H1 (cell line): ENCODE measurements at regions not wholly inside any gene's neighbourhood (a gene's known extent, or its start where the extent isn't known, plus 50 kb on each side); places are given as distances from the start of the nearest gene placed in this dataset.

Experiments used
- CTCF ChIA-PET: fragments of 300-600 bp; sonication (Branson Sonifier 250); formaldehyde crosslinking; loops from one replicate; lab custom pipeline; 2021; ENCODE audit not compliant: partially characterized antibody; lab: Charles Lee
- POLR2A ChIA-PET: fragments of 300-600 bp; sonication (Branson Sonifier 250); formaldehyde crosslinking; loops from one replicate; lab custom pipeline; 2021; ENCODE audit warnings: inconsistent platforms; ENCODE audit not compliant: partially characterized antibody; lab: Charles Lee
- DNase-seq, 2 experiments: peaks; one replicate each; pipeline versions ENCODE4 v3.0.0 to v3.0.0-alpha.2; 2010 to 2022; ENCODE audit warnings: low spot score in 2 of 2, low read depth in 1 of 2, mixed read lengths in 1 of 2
- FAIRE-seq: peaks from 2 replicates; lab custom pipeline; 2011; peaks lifted over from hg19 to GRCh38; lab: Jason Lieb, UNC
- H2AFZ ChIP-seq: 2 replicates; pipeline ENCODE4 v1.8.1; 2012; ENCODE audit warnings: low read length, inconsistent platforms
- H2AK5ac ChIP-seq: 2 replicates; pipeline ENCODE4 v1.6.1; 2013; ENCODE audit warnings: low read depth, low read length
- H2BK120ac ChIP-seq: replicated peaks from 2 replicates; pipeline ENCODE3; 2013; ENCODE audit warnings: low read depth, low read length, inconsistent platforms
- H2BK12ac ChIP-seq: 2 replicates; pipeline ENCODE4 v1.6.1; 2013; ENCODE audit warnings: low read depth, low read length
- H2BK15ac ChIP-seq: 2 replicates; pipeline ENCODE4 v1.6.1; 2013; ENCODE audit warnings: low read length
- H2BK20ac ChIP-seq: 2 replicates; pipeline ENCODE4 v1.6.1; 2013; ENCODE audit warnings: low read length
- H2BK5ac ChIP-seq: 2 replicates; pipeline ENCODE4 v1.6.1; 2013; ENCODE audit warnings: low read depth, low read length
- H3K14ac ChIP-seq: 2 replicates; pipeline ENCODE4 v1.6.1; 2013; ENCODE audit warnings: inconsistent platforms; ENCODE audit not compliant: insufficient read length
- H3K18ac ChIP-seq: 2 replicates; pipeline ENCODE4 v1.6.1; 2013; ENCODE audit warnings: low read length; ENCODE audit errors: extremely low read depth
- H3K23ac ChIP-seq: 2 replicates; pipeline ENCODE4 v1.6.1; 2013; ENCODE audit warnings: inconsistent platforms; ENCODE audit not compliant: insufficient read length
- H3K23me2 ChIP-seq: 2 replicates; pipeline ENCODE4 v1.6.1; 2013; ENCODE audit warnings: low read depth, low read length
- H3K27ac ChIP-seq: 2 replicates; pipeline ENCODE4 v1.6.1; 2011; ENCODE audit warnings: low read depth, low read length, inconsistent platforms
- H3K27me3 ChIP-seq, 4 experiments: replicated peaks in 1 of 4; 1 replicate in 1 of 4; 2 replicates in 3 of 4; pipeline versions ENCODE4 v1.6.1 to v1.8.1; 2011 to 2013; ENCODE audit warnings: low read length in 3 of 4, mild to moderate bottlenecking in 3 of 4, inconsistent platforms in 2 of 4, mixed read lengths in 2 of 4, moderate library complexity in 1 of 4; ENCODE audit not compliant: control insufficient read depth in 3 of 4, insufficient read depth in 3 of 4; ENCODE audit errors: extremely low read depth in 1 of 4
- H3K36me3 ChIP-seq, 4 experiments: 2 replicates each; pipeline versions ENCODE4 v1.6.1 to v1.8.1; 2011 to 2013; ENCODE audit warnings: mild to moderate bottlenecking in 4 of 4, low read length in 3 of 4, moderate library complexity in 2 of 4, control low read depth in 1 of 4, inconsistent platforms in 1 of 4; ENCODE audit not compliant: insufficient read depth in 4 of 4, control insufficient read depth in 2 of 4
- H3K4ac ChIP-seq: replicated peaks from 2 replicates; pipeline ENCODE3; 2013; ENCODE audit warnings: low read length, low read depth, mixed read lengths, inconsistent platforms; ENCODE audit not compliant: insufficient read length
- H3K4me1 ChIP-seq, 4 experiments: replicated peaks in 1 of 4; 1 replicate in 1 of 4; 2 replicates in 3 of 4; pipeline versions ENCODE4 v1.6.1 to v1.8.1; 2011 to 2013; ENCODE audit warnings: low read length in 3 of 4, inconsistent platforms in 2 of 4, mixed read lengths in 1 of 4; ENCODE audit not compliant: insufficient read depth in 4 of 4, control insufficient read depth in 3 of 4
- H3K4me2 ChIP-seq, 2 experiments: 2 replicates each; pipeline versions ENCODE4 v1.6.1 to v1.8.1; 2011 to 2013; ENCODE audit warnings: low read depth in 2 of 2, low read length in 2 of 2, control low read depth in 1 of 2, inconsistent platforms in 1 of 2, mild to moderate bottlenecking in 1 of 2; ENCODE audit not compliant: insufficient read depth in 1 of 2
- H3K4me3 ChIP-seq, 4 experiments: fragments of 200-600, 300-600 bp in 1 of 4; sonication (generic), shearing (Covaris generic), sonication (Bioruptor Twin) in 1 of 4; 2 replicates each; pipeline versions ENCODE4 v1.5.1 to v1.8.1; 2011 to 2016; ENCODE audit warnings: low read length in 4 of 4, low read depth in 3 of 4, control low read depth in 2 of 4, inconsistent platforms in 2 of 4, mild to moderate bottlenecking in 2 of 4, mixed read lengths in 1 of 4, moderate library complexity in 1 of 4; ENCODE audit not compliant: insufficient read depth in 2 of 4; ENCODE audit errors: extremely low read depth in 1 of 4
- H3K56ac ChIP-seq: replicated peaks from 2 replicates; pipeline ENCODE3; 2013; ENCODE audit warnings: low read depth, mild to moderate bottlenecking, mixed read lengths, low read length, inconsistent platforms; ENCODE audit not compliant: insufficient read length
- H3K79me1 ChIP-seq: 2 replicates; pipeline ENCODE4 v1.6.1; 2013; ENCODE audit warnings: low read depth, low read length, control low read depth
- H3K79me2 ChIP-seq, 2 experiments: 2 replicates each; pipeline versions ENCODE4 v1.6.1 to v1.8.1; 2012 to 2013; ENCODE audit warnings: low read length in 2 of 2, mild to moderate bottlenecking in 2 of 2, inconsistent platforms in 1 of 2; ENCODE audit not compliant: insufficient read depth in 2 of 2, control insufficient read depth in 1 of 2
- H3K9ac ChIP-seq, 4 experiments: replicated peaks in 1 of 4; 1 replicate in 1 of 4; 2 replicates in 3 of 4; pipeline versions ENCODE4 v1.6.1 to v1.8.1; 2011 to 2013; ENCODE audit warnings: low read depth in 3 of 4, low read length in 3 of 4, control low read depth in 2 of 4, mild to moderate bottlenecking in 2 of 4, moderate library complexity in 2 of 4, inconsistent platforms in 1 of 4; ENCODE audit errors: extremely low read depth in 1 of 4
- H3K9me3 ChIP-seq, 2 experiments: 2 replicates each; pipeline versions ENCODE4 v1.6.1 to v1.8.1; 2012 to 2013; ENCODE audit warnings: mild to moderate bottlenecking in 2 of 2, moderate library complexity in 2 of 2, control low read depth in 1 of 2, inconsistent platforms in 1 of 2, low read depth in 1 of 2, low read length in 1 of 2, mixed read lengths in 1 of 2; ENCODE audit not compliant: insufficient read depth in 2 of 2
- H4K20me1 ChIP-seq, 2 experiments: replicated peaks in 1 of 2; 2 replicates each; pipeline versions ENCODE3 to v1.8.1; 2011 to 2013; ENCODE audit warnings: inconsistent platforms in 2 of 2, low read length in 2 of 2, mild to moderate bottlenecking in 1 of 2; ENCODE audit not compliant: insufficient read depth in 2 of 2, control insufficient read depth in 1 of 2
- H4K5ac ChIP-seq: 2 replicates; pipeline ENCODE4 v1.6.1; 2013; ENCODE audit warnings: low read length, low read depth, mixed read lengths, inconsistent platforms; ENCODE audit not compliant: insufficient read length
- H4K8ac ChIP-seq: 2 replicates; pipeline ENCODE4 v1.8.0; 2013; ENCODE audit warnings: mild to moderate bottlenecking, moderate library complexity, low read length, inconsistent platforms; ENCODE audit not compliant: insufficient read depth; ENCODE audit errors: extremely low read depth
- H4K91ac ChIP-seq: replicated peaks from 2 replicates; pipeline ENCODE3; 2013; ENCODE audit warnings: low read length, mixed read lengths, inconsistent platforms; ENCODE audit not compliant: insufficient read length
- BRCA1 ChIP-seq: IDR thresholded peaks from 2 replicates; pipeline ENCODE4 v1.6.1; 2012; ENCODE audit warnings: low read depth, low read length, improper control_type of control experiment
- CBX8 ChIP-seq: fragments of 300-800, 300-1000 bp; sonication (generic); IDR thresholded peaks from 2 replicates; pipeline ENCODE4 v1.7.1; 2016; ENCODE audit warnings: low read depth, low read length, borderline replicate concordance
- CTCF ChIP-seq, 3 experiments: IDR thresholded peaks; 1 replicate in 2 of 3; 2 replicates in 1 of 3; pipeline versions ENCODE4 v1.5.1 to v1.6.1; 2011; ENCODE audit warnings: low read length in 3 of 3, mild to moderate bottlenecking in 3 of 3, inconsistent platforms in 2 of 3, low read depth in 1 of 3, moderate library complexity in 1 of 3; ENCODE audit not compliant: insufficient read depth in 1 of 3; ENCODE audit errors: control extremely low read depth in 1 of 3
- GABPA ChIP-seq: IDR thresholded peaks from 2 replicates; pipeline ENCODE4 v1.6.1; 2011; ENCODE audit warnings: mild to moderate bottlenecking, low read length, moderate library complexity, borderline replicate concordance; ENCODE audit not compliant: insufficient read depth
- KDM5A ChIP-seq: fragments of 200-600 bp; IDR thresholded peaks from 2 replicates; pipeline ENCODE4 v1.7.1; 2012; ENCODE audit warnings: mild to moderate bottlenecking, low read length, inconsistent platforms, mixed read lengths
- NRF1 ChIP-seq: IDR thresholded peaks from 2 replicates; pipeline ENCODE4 v1.6.1; 2011; ENCODE audit warnings: mild to moderate bottlenecking, low read depth, low read length, improper control_type of control experiment
- SIN3A ChIP-seq, 2 experiments: IDR thresholded peaks in 1 of 2; conservative IDR thresholded peaks in 1 of 2; 2 replicates each; pipeline ENCODE4 v1.6.1; 2011 to 2012; ENCODE audit warnings: low read length in 2 of 2, improper control_type of control experiment in 1 of 2, low read depth in 1 of 2, mild to moderate bottlenecking in 1 of 2
- SIRT6 ChIP-seq: IDR thresholded peaks from one replicate; pipeline ENCODE4 v1.7.1; 2012; ENCODE audit warnings: low read length, inconsistent platforms
- TAF7 ChIP-seq: optimal IDR thresholded peaks from 2 replicates; pipeline ENCODE3; 2011; ENCODE audit warnings: low read depth, mild to moderate bottlenecking, inconsistent platforms, low read length, moderate library complexity, borderline replicate concordance
- WGBS, 2 experiments: shearing (Covaris generic) in 1 of 2; methylation state at CpG; one replicate each; pipeline versions ENCODE4 v1.1.6 to v1.1.7; 2013 to 2015; ENCODE audit warnings: low lambda C conversion rate in 2 of 2, mixed read lengths in 2 of 2, inconsistent platforms in 1 of 2, low coverage in 1 of 2, missing lambda C conversion rate in 1 of 2; ENCODE audit not compliant: insufficient replicate concordance in 2 of 2, insufficient coverage in 1 of 2, insufficient read length in 1 of 2; ENCODE audit errors: extremely low coverage in 1 of 2, missing lambda C conversion rate in 1 of 2; 5-methylcytosine and 5-hydroxymethylcytosine counted together

- Histone ChIP-seq H3K23ac (no peak overlapping the region), H2BK15ac (no peak overlapping the region), H3K4ac (no peak overlapping the region), H3K14ac (no peak overlapping the region), H2BK5ac (no peak overlapping the region), H3K27ac (no peak overlapping the region), H3K79me2 (no peaks in the 10 kb centered on the region), H3K4me3 (no peak overlapping the region), H3K18ac (no peak overlapping the region), H3K9ac (no peak overlapping the region), H2BK120ac (no peak overlapping the region), H2BK12ac (no peak overlapping the region), H3K27me3 (no peaks in the 10 kb centered on the region), H3K56ac (no peak overlapping the region), H4K20me1 (no peaks in the 10 kb centered on the region), H4K5ac (no peak overlapping the region), H3K36me3 (no peaks in the 10 kb centered on the region), H3K4me1 (no peaks in the 10 kb centered on the region), H3K9me3 (no peaks in the 10 kb centered on the region), H3K23me2 (no peaks in the 10 kb centered on the region), H4K8ac (no peak overlapping the region), H2BK20ac (no peak overlapping the region), H2AFZ (no peak overlapping the region), H3K79me1 (no peaks in the 10 kb centered on the region), H4K91ac (no peak overlapping the region), H3K4me2 (no peak overlapping the region), H2AK5ac (no peak overlapping the region)
- DNase-seq (no peak), FAIRE-seq (no peak)
- 96% methylated on average over 3 of the region's 3 CpGs; no CpG with 5 or more reads in 1 of the 2 experiments for WGBS, 2 experiments
- ChIA-PET CTCF (interaction anchor here (0.7 to 1.2 kb wide), 4 partner anchors 10 to 38 kb away, joined by 3 read pairs; no protein-coding TSS in a partner anchor), POLR2A (no interaction called here)
- TF ChIP-seq CTCF (IDR thresholded peaks at IDR 0.05; ENCODE audit: control extremely low read depth in 1 of 3, insufficient read depth in 1 of 3, low read depth in 1 of 3, low read length in 3 of 3): no peak
- no peak for TF ChIP-seq TAF7
- no peak for TF ChIP-seq CBX8
- no peak for TF ChIP-seq NRF1
- TF ChIP-seq SIN3A (conservative IDR thresholded peaks at IDR 0.05 in 1 of 2, IDR thresholded peaks at IDR 0.05 in 1 of 2; ENCODE audit: low read depth in 1 of 2, low read length in 2 of 2): no peak
- no peak for TF ChIP-seq GABPA
- no peak for TF ChIP-seq SIRT6
- no peak for TF ChIP-seq KDM5A
- no peak for TF ChIP-seq BRCA1
Measured at GRCh38 chr20:23282546-23282945, 68.0 kb upstream of the NXT1 start.
